HEK293T (cell line): ENCODE measurements at regions not wholly inside any gene's neighbourhood (a gene's known extent, or its start where the extent isn't known, plus 50 kb on each side); places are given as distances from the start of the nearest gene placed in this dataset.

Experiments used
- BHLHE40 ChIP-seq: fragments of 450-650 bp; IDR thresholded peaks from 2 replicates; pipeline ENCODE4 v1.6.1; 2016; ENCODE audit warnings: mild to moderate bottlenecking, moderate library complexity, borderline replicate concordance
- ELF4 ChIP-seq: fragments of 450-650 bp; IDR thresholded peaks from 2 replicates; pipeline ENCODE4 v1.6.1; 2017; ENCODE audit warnings: antibody characterized with exemption
- FOXA1 ChIP-seq: fragments of 450-650 bp; IDR thresholded peaks from 2 replicates; pipeline ENCODE4 v1.6.1; 2016; ENCODE audit warnings: mild to moderate bottlenecking
- FOXK2 ChIP-seq: fragments of 450-650 bp; IDR thresholded peaks from 2 replicates; pipeline ENCODE4 v1.6.1; 2016; ENCODE audit warnings: mild to moderate bottlenecking
- FOXM1 ChIP-seq: fragments of 450-650 bp; IDR thresholded peaks from 2 replicates; pipeline ENCODE4 v1.6.1; 2017; ENCODE audit warnings: mild to moderate bottlenecking, borderline replicate concordance
- L3MBTL2 ChIP-seq: fragments of 450-650 bp; conservative IDR thresholded peaks from 2 replicates; pipeline ENCODE4 v1.6.1; 2016; ENCODE audit warnings: mild to moderate bottlenecking
- NFRKB ChIP-seq: fragments of 450-650 bp; IDR thresholded peaks from 2 replicates; pipeline ENCODE4 v1.6.1; 2016; ENCODE audit warnings: mild to moderate bottlenecking, moderate library complexity
- SUZ12 ChIP-seq: fragments of 450-650 bp; IDR thresholded peaks from 2 replicates; pipeline ENCODE4 v1.6.1; 2016; ENCODE audit warnings: mild to moderate bottlenecking
- ZNF384 ChIP-seq: fragments of 450-650 bp; IDR thresholded peaks from 2 replicates; pipeline ENCODE4 v1.6.1; 2016

GRCh38 chr5:18032744-18033143, 398.5 kb downstream of the TAF11L14 start:
- no peak for TF ChIP-seq NFRKB
- no peak for TF ChIP-seq ELF4
- TF ChIP-seq ZNF384: no peak
- no peak for TF ChIP-seq L3MBTL2
- no peak for TF ChIP-seq FOXA1
- TF ChIP-seq FOXM1: no peak
- TF ChIP-seq BHLHE40: no peak
- no peak for TF ChIP-seq FOXK2
- TF ChIP-seq SUZ12: no peak
